ENCODE measurements at regions not wholly inside any gene's neighbourhood (a gene's known extent, or its start where the extent isn't known, plus 50 kb on each side); places are given as distances from the start of the nearest gene placed in this dataset.

DNA sequence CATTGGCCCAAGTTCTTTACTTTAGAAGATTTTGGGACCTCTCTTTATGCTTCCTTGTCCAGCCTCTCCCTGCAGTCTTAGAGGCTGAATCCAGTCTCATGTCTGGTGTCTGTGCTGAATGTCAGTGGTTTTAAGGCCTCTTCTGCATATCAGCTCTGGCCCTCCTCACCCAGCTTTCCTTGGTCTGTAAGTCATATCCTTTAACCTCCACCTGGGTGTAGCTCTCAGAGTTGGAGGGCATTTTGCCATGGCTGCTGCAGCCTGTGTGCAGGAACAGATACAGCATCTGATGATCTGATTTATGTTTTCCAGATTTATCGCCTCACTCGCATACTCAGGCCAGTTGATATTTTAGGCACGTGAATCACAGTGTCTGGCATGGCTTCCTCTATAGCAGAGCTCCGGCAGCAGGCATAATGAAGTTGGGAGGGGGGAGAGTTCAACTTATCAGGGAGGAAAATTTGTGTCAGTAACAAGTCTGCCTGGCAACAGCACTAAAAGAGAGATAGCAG lies 335.0 kb downstream of the PCNX1 start:
- Histone ChIP-seq H3K9me3 (no peaks in the 10 kb centered on the region), H3K27me3 (replicated peaks; ENCODE audit: insufficient read depth) (no peaks in the 10 kb centered on the region), H3K4me3 (no peak overlapping the region), H3K36me3 (no peaks in the 10 kb centered on the region), H3K4me1 (replicated peaks) (peaks cover 3% of the 10 kb centered on the region), H3K27ac (no peak overlapping the region)
- TF ChIP-seq POLR2AphosphoS5 (IDR thresholded peaks at IDR 0.05) = no peak
- intact Hi-C loops (cut with DNase I) = no loop called here
- no peak for DNase-seq (ENCODE audit: low spot score)
- WGBS = 31% methylated on average over 4 of the region's 4 CpGs

DNA sequence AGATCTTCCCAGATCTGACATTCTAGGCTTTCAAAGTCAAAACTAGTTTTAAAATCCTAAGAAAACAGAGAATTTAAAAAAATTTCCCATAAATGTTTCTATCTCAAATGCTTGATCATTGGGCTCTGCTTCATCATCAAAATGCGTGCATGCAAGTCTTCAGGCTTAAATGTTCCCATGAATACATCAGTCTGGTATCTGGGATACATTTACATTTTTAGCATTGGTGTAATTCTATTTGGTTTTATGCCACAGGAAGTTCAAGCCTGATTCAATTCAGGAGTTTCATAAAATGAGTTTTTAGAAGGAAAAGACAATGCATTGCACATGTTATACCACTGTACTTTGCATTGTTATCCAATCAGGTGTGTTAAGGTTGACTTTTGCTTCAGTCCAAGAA lies 336.4 kb downstream of the PCNX1 start:
- 89% methylated on average over 1 of the region's 1 CpG for WGBS
- no peaks in the 10 kb centered on the region for H3K9me3 ChIP-seq
- no peak overlapping the region for H3K4me3 ChIP-seq
- intact Hi-C loops (cut with DNase I) = no loop called here
- H3K27me3 ChIP-seq (replicated peaks; ENCODE audit: insufficient read depth) = no peaks in the 10 kb centered on the region
- H3K36me3 ChIP-seq = no peaks in the 10 kb centered on the region
- no peaks in the 10 kb centered on the region for H3K4me1 ChIP-seq (replicated peaks)
- TF ChIP-seq POLR2AphosphoS5 (IDR thresholded peaks at IDR 0.05) = no peak
- TF ChIP-seq, protein P1, sequence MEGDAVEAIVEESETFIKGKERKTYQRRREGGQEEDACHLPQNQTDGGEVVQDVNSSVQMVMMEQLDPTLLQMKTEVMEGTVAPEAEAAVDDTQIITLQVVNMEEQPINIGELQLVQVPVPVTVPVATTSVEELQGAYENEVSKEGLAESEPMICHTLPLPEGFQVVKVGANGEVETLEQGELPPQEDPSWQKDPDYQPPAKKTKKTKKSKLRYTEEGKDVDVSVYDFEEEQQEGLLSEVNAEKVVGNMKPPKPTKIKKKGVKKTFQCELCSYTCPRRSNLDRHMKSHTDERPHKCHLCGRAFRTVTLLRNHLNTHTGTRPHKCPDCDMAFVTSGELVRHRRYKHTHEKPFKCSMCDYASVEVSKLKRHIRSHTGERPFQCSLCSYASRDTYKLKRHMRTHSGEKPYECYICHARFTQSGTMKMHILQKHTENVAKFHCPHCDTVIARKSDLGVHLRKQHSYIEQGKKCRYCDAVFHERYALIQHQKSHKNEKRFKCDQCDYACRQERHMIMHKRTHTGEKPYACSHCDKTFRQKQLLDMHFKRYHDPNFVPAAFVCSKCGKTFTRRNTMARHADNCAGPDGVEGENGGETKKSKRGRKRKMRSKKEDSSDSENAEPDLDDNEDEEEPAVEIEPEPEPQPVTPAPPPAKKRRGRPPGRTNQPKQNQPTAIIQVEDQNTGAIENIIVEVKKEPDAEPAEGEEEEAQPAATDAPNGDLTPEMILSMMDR (IDR thresholded peaks at IDR 0.05) = no peak
- no peak for TF ChIP-seq POLR2A (IDR thresholded peaks at IDR 0.05)
- no peak for DNase-seq (ENCODE audit: low spot score)
- no peak overlapping the region for H3K27ac ChIP-seq

DNA sequence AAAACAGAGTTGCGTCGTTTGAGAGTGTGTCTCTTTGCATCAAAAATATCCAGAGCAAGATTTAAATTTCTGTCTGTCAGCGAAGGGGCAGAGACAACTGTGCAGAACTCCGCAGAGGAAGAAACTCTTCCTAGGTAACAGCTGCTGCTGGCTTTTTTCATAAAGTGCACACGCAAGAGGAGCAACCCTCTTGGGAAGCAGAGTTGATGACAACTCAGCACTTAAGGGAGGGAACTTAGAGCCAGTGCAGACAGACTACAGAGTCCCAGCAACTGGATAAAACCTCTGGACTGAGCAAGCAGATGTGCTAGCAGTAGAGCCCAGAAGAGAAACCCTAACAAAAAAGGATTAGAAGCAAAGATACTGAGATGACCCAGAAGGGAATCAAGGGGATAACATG lies 337.1 kb downstream of the PCNX1 start:
- intact Hi-C loops (cut with DNase I) = no loop called here
- H3K27ac ChIP-seq = no peak overlapping the region
- H3K9me3 ChIP-seq = no peaks in the 10 kb centered on the region
- DNase-seq (ENCODE audit: low spot score) = no peak
- WGBS = 74% methylated on average over 5 of the region's 5 CpGs
- no peak for TF ChIP-seq POLR2A (IDR thresholded peaks at IDR 0.05)
- TF ChIP-seq, protein P1 (IDR thresholded peaks at IDR 0.05) = no peak
- TF ChIP-seq POLR2AphosphoS5 (IDR thresholded peaks at IDR 0.05) = no peak
- H3K4me1 ChIP-seq (replicated peaks) = no peaks in the 10 kb centered on the region
- no peaks in the 10 kb centered on the region for H3K36me3 ChIP-seq
- H3K4me3 ChIP-seq = no peak overlapping the region
- no peaks in the 10 kb centered on the region for H3K27me3 ChIP-seq (replicated peaks; ENCODE audit: insufficient read depth)

DNA sequence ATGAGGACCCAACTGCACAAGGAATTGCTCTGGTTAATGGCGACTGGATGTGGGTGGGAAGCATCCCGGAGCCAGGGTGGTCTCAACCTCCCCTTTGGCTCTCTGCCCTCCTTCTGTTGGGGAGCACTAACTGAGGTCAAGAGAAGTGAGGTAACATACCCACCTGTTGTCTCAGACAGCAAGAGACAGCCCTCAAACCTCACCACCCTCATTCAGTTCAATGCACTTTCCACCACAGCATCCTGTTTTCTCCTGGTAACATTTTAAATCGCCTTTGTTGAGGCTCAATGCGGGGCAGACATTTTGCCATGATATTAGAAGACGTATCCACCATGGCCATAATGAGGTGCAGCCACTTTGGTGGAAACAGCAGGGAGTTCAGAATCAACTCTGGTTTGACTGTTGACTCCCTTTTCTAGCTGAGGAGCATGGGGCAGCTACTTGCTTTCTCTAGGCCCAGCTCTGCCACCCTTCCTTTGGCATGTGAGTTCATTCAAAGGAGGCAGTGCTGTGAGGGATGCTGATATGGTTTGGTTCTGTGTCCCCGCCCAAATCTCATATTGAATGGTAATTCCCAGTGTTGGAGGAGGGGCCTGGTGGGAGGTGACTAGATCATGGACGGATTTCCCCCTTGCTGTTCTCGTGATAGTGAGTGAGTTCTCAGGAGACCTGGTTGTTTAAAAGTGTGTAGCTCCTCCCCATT lies 338.6 kb downstream of the PCNX1 start:
- Histone ChIP-seq H3K27ac (no peak overlapping the region), H3K9me3 (no peaks in the 10 kb centered on the region)

DNA sequence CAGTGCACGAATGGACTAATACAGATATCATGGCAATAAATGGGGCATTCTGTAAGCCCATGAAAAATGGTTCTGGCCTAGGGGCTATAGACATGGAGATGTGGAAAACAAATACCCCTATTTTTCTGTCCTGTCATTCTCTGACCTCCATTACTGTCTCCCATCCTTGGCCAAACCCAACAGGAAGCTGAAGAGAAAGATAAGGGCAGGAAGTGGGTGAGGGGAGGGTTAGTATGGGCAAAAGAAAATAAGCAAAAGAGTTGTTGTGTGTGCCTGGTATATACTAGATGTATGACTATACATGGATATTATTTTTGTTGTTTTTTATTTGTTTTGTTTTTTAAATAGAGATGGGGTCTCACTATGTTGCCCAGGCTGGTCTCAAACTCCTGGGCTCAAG lies 339.3 kb downstream of the PCNX1 start:
- intact Hi-C loops (cut with DNase I) = no loop called here
- WGBS = 77% methylated on average over 1 of the region's 1 CpG
- no peaks in the 10 kb centered on the region for H3K36me3 ChIP-seq

More for the DNA sequence above, 338.6 kb downstream of the PCNX1 start:
- no peak for DNase-seq (ENCODE audit: low spot score)
- TF ChIP-seq, protein P1 (IDR thresholded peaks at IDR 0.05) = no peak
- TF ChIP-seq POLR2A (IDR thresholded peaks at IDR 0.05) = no peak
- TF ChIP-seq POLR2AphosphoS5 (IDR thresholded peaks at IDR 0.05) = no peak
- Histone ChIP-seq H3K4me1 (replicated peaks) (no peaks in the 10 kb centered on the region), H3K4me3 (no peak overlapping the region), H3K27me3 (replicated peaks; ENCODE audit: insufficient read depth) (no peaks in the 10 kb centered on the region), H3K36me3 (no peaks in the 10 kb centered on the region)
- WGBS = 97% methylated on average over 8 of the region's 8 CpGs
- intact Hi-C loops (cut with DNase I) = no loop called here

More for the DNA sequence above, 339.3 kb downstream of the PCNX1 start:
- H3K4me3 ChIP-seq = no peak overlapping the region
- no peaks in the 10 kb centered on the region for H3K27me3 ChIP-seq (replicated peaks; ENCODE audit: insufficient read depth)
- TF ChIP-seq POLR2AphosphoS5 (IDR thresholded peaks at IDR 0.05) (no peak), POLR2A (IDR thresholded peaks at IDR 0.05) (no peak)
- TF ChIP-seq, protein P1 (IDR thresholded peaks at IDR 0.05) = no peak
- no peaks in the 10 kb centered on the region for H3K9me3 ChIP-seq
- DNase-seq (ENCODE audit: low spot score) = no peak
- no peak overlapping the region for H3K27ac ChIP-seq
- no peaks in the 10 kb centered on the region for H3K4me1 ChIP-seq (replicated peaks)

Data from prostate gland (tissue), 2 donors.